HG02642 (cell line): ENCODE measurements at regions not wholly inside any gene's neighbourhood (a gene's known extent, or its start where the extent isn't known, plus 50 kb on each side); places are given as distances from the start of the nearest gene placed in this dataset.

Source experiments
- ATAC-seq: cut with Tn5 transposase; IDR thresholded peaks from one replicate; pipeline ENCODE4 v1.9.1; 2021; ENCODE audit warnings: mild to moderate bottlenecking; ENCODE audit not compliant: unreplicated experiment, poor library complexity

- no peak for ATAC-seq
Measured at GRCh38 chr10:94178475-94179253, 184.1 kb downstream of the NOC3L start.

- ATAC-seq, result no peak
Measured at GRCh38 chr10:94180576-94180975, 182.2 kb downstream of the NOC3L start.

DNA sequence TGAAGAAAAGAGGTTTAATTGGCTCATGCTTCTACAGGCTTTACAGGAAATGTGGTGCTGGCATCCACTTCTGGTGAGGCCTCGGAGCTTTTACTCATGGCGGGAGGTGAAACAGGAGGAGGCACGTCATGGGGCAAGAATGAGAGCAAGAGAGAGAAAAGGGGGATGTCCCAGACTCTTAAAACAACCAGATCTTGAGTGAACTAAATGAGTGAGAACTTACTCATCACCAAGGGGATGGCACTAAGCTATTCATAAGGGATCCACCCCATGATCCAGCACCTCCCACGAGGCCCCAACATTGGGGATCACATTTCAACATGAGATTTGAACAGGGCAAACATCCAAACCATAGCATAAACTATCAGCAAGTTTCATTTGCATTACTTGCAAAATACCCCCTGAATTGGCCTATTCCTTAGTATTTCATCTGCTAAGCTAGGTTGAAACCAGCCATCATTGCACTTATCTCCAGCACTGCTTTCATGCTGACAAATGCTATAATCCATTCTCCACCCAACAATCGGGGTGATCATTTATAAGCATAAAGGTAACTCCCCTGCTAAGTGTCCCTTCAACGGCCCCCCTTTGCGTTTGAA lies 179.0 kb downstream of the NOC3L start:
- no peak for ATAC-seq

DNA sequence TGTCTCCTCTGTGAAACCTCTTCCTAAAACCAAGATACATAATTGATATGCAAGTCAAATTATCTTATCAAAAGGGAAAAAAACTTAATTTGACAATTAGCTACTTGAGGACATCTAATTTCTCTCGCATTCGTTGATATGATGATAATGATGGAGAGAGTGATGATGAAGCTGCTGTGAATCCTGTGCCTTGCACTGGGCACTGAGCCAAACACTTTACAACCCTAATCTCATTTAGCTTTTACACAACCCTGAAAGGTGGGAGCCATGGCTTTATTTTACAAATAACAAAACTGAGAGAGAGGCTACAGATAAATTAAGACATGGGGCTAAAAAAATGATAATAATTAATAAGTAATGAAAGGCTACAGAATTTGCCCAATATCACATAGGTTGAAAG lies 176.0 kb downstream of the NOC3L start:
- no peak for ATAC-seq

- no peak for ATAC-seq
Measured at GRCh38 chr10:94192333-94192732, 170.4 kb downstream of the NOC3L start.

DNA sequence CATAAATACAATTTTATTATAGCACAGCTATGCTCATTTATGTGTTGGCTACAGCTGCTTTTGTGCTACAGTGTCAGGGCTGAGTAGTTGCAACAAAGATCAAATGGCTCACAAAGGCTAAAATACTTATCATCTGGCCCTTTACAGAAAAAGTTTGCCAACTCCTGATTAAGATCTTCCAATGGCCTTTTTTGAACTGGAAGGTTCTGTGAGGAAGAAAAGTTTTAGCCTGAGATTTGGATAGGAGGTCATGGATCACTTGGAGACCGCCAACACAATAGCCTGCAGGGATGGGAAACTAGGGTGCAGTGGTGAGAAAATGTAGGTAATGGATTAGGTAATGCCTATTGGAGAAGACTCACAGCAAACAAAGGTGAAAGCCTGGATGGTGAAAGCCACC lies 169.8 kb downstream of the NOC3L start:
- ATAC-seq, result no peak

DNA sequence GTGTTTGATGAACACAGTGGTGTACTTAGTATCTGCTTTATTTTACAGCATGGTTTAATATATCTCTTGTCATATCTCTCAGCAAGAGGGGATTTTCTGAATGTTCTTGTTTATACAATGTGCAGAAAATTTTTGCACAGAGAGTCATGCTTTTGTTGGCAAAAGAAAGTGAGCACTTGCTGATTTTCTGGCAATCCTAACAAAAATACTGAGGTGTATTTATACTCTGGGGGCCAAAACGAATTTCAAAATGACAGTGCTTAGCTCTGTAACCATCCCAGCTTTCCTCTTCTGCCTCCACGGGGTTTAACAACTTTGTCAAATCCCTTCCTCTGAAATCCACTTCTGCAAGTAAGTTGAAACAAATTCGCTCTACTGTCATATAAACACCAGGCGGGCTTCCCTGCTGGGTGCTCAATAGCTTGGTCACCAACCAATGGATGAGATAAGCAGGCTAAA lies 169.2 kb downstream of the NOC3L start:
- no peak for ATAC-seq

GRCh38 chr10:94194256-94194655 lies 168.5 kb downstream of the NOC3L start:
- no peak for ATAC-seq

GRCh38 chr10:94197241-94197640 lies 165.5 kb downstream of the NOC3L start:
- ATAC-seq, result no peak

- no peak for ATAC-seq
Measured at GRCh38 chr10:94198324-94198723, 164.4 kb downstream of the NOC3L start.

- no peak for ATAC-seq
Measured at GRCh38 chr10:94199565-94199964, 163.2 kb downstream of the NOC3L start.

DNA sequence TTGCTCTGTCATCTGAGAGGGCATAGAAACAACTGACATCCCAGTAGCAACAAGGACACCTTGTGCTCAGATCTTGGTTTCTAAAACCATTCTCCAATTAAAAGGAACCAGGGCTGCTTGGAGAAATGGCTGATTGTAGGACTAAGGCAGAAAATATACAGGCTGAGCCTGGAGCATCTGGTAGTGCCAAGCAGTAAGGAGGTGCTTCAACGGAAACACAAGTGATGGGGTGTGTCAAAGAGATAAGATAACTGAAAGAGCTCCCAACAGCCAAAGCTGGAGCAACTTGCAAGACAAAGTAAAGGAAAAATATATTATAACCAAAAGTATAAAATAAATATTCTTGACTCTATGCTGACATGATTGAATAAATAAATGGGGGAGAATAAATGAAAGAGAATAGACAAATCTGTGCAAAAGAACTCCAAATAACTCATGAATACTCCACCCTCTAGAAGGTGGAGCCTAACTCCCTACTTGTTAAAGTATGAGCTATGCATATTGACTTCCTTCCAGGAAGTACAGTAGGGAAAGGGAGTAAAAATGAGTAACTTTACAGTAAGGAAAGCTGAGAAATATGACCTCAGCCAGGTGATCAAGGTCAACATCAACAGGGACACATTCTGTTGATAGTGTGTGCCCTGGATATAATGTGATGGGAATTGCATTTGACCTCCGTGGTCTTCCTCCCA lies 162.4 kb downstream of the NOC3L start:
- no peak for ATAC-seq

DNA sequence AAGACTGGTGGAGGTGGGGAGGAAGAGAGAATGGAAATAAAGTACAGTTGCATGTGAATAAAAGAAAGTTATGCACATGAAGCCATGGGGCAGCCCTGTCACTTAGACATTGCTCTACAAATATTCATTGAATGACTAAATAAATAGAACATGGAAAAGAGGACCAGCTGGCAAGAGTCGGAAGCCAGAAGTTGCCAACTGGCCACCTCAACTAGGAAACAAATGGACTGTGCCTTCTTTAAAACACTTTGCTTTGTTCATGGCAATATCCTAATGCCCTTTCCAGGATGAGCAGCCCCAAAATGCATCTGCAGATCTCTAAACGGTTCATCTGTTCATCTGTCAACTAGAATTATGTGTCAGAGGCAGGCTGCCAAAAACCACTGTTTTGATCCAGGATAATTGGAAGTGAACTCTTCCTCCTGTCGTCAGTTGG lies 157.3 kb downstream of the NOC3L start:
- ATAC-seq, result no peak

DNA sequence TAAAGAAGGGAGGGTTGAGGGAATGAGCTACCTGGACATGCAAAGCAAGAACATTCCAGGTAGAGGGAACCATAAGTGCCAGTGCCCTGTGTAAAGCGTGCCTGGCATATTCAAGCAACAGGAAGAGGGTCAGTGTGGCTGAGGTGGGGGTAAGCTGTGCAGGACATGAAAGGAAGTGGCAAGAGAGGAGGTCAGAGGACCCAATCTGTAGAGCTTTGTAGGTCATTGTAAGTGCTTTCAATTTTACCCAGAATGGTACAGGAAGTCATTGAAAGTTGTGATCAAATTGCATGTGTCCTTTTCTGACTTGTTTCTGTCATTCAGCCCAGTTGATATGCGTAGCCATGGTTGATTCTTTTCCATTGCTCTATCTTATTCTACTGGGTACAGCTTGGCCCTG lies 156.6 kb downstream of the NOC3L start:
- no peak for ATAC-seq

GRCh38 chr10:94208315-94208714 lies 154.4 kb downstream of the NOC3L start:
- ATAC-seq, result no peak

DNA sequence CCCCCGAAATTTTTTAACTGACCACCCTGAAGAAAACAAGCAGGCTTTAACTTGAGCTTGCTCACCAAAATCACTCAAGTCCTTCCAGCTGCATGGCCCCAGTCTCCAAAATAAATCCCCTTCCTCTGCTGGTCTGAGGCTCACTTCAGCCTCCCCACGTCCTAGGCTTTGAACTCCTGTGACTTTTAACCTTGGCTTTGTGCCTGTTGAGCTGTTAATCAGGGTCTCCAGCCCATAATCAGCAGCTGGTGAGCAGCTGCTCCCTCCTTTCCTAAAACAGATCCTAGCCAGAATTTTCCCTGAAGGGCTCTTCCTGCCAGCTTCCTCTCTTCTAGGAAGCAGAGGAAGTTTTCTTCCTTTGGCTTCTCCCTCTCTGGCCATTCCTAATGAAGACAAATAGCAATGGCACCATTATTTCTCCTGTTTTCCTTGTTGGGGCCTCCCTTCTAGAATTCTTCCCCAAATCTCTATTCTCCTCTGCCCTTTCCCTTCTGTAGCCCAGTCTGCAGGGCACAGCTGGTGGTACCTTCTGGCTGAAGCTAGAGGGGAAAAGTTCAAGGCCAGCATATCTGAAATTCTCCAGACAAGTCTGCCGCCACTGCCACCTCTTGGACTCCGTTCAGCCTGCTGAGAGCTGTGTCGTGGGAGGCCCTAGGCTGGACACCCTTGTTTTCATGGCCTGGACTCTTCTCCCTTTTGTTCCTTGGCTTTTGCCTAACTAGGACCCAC lies 152.1 kb downstream of the NOC3L start:
- ATAC-seq, result no peak

GRCh38 chr10:94211169-94211510 lies 151.6 kb downstream of the NOC3L start:
- ATAC-seq, result no peak

GRCh38 chr10:94213001-94213530 lies 149.7 kb downstream of the NOC3L start:
- ATAC-seq, result no peak

DNA sequence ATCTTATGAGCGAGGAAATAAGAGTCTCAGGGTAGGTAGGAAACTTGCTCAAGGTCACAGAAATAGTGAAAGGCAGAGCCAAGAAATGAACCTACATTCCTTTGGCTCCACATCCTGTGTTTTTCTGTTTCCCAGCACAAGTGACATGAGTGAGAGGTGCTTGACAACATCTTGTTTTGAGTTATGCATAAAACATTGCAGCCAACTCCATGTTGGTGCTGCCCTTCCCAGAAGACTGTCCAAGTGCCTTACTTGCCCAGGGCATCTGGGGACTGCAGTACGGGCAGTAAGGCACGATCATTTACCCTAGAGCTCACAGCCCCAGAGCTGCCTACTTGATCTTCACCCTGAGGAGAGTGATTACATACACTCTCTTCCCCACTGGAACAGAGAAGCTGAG lies 148.8 kb downstream of the NOC3L start:
- no peak for ATAC-seq

- no peak for ATAC-seq
Measured at GRCh38 chr10:94214481-94214893, 148.3 kb downstream of the NOC3L start.

DNA sequence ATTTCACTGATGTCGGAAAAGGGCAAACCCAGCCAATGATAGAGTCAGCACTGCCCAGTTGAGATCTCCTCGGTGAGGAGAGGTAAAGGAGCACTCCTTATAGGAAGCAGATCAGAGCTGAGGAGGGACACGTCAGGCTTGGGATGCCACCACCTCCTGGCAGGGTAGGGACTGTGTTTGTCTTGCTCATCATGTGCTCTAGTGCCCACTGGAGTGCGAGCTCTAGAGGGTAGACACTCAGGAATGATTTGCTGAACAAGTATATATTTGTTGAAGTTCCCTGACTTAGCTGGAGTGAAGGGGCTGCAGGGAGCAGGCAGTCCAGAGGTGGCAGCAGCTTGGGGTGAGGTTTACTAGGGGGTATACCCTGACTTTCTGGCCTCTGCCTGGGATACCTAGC lies 146.5 kb downstream of the NOC3L start:
- no peak for ATAC-seq
